GM12873 (cell line): ENCODE measurements at regions not wholly inside any gene's neighbourhood (a gene's known extent, or its start where the extent isn't known, plus 50 kb on each side); places are given as distances from the start of the nearest gene placed in this dataset.

Source experiments
- TF ChIP-seq, protein P1 (sequence below): IDR thresholded peaks from 2 replicates; pipeline ENCODE4 v1.5.1; 2012; ENCODE audit warnings: low read depth, mild to moderate bottlenecking, moderate library complexity, low read length, control low read depth; ENCODE audit not compliant: insufficient read depth; ENCODE audit errors: missing control alignments

- TF ChIP-seq, protein P1, sequence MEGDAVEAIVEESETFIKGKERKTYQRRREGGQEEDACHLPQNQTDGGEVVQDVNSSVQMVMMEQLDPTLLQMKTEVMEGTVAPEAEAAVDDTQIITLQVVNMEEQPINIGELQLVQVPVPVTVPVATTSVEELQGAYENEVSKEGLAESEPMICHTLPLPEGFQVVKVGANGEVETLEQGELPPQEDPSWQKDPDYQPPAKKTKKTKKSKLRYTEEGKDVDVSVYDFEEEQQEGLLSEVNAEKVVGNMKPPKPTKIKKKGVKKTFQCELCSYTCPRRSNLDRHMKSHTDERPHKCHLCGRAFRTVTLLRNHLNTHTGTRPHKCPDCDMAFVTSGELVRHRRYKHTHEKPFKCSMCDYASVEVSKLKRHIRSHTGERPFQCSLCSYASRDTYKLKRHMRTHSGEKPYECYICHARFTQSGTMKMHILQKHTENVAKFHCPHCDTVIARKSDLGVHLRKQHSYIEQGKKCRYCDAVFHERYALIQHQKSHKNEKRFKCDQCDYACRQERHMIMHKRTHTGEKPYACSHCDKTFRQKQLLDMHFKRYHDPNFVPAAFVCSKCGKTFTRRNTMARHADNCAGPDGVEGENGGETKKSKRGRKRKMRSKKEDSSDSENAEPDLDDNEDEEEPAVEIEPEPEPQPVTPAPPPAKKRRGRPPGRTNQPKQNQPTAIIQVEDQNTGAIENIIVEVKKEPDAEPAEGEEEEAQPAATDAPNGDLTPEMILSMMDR, result no peak
Measured at GRCh38 chr9:82337351-82337750, 348.8 kb downstream of the SPATA31D1 start.

- TF ChIP-seq, protein P1, result no peak
Measured at GRCh38 chr9:82342046-82342445, 353.5 kb downstream of the SPATA31D1 start.

DNA sequence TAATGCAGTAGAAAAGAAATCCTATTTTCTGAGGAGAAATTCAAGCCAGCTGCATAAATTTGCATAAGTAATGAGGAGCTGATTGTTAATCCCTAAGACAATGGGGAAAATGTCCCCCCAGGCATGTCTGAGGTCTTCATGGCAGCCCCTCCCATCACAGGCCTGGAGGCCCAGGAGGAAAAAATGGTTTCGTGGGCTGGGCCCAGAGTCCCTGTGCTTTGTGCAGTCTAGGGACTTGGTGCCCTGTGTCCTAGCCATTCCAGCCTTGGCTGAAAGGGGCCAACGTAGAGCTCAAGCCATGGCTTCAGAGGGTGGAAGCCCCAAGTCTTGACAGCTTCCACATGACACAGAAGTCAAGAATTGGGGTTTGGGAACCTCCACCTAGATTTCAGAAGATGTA lies 357.5 kb downstream of the SPATA31D1 start:
- TF ChIP-seq, protein P1, result no peak

DNA sequence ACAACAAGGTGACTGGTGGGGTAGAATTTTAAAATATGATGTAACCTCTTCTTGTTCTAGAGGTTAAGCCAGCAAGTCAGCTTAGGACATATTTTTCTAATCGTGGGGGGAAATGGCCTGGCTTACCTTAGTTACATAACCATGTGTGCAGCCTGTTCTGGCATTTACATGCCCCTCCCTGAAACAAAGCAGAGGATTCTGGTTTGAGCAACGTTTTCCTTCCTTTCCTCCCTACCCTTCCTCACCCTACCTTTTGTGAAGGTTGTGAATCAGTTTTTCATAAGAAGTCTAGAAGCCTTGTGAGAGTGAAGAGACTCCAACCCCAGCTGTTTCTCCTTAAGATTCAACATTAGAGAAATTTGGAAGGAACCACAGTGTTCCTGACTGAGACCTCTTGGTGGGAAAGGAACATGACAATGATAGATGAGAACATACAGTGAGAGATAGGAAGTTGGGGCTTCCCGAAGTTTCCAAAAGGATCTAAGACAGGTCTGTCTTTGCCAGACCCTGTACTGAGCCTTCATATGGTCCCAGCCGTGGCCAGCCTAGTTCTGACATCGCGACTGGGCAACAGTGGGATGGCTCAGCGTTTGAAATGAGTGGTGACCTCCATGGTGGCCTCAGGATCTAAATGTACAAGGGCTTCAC lies 365.2 kb downstream of the SPATA31D1 start:
- TF ChIP-seq, protein P1, result no peak

DNA sequence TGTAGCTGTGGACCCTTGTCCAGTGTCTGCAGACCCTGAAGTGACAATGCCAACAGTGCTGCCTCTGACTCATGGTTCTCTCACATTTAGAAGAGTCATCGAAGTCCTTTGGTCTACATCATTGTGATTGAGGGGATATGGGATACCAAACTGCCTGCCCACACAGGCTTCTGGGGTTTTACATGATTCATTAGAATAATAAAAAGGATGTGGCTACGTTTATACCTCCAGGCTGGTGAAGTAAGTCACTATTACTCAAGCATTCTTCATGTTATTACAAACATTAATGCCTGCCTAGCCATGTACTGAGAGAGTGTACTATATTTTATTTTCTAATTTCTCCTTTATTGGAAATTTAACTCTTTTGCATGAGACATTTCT lies 365.7 kb downstream of the SPATA31D1 start:
- TF ChIP-seq, protein P1, result no peak

- TF ChIP-seq, protein P1, result no peak
Measured at GRCh38 chr9:82356131-82356530, 367.6 kb downstream of the SPATA31D1 start.

GRCh38 chr9:82356871-82357270 lies 368.3 kb downstream of the SPATA31D1 start:
- TF ChIP-seq, protein P1, result no peak
